GM12891 (cell line): ENCODE measurements at regions not wholly inside any gene's neighbourhood (a gene's known extent, or its start where the extent isn't known, plus 50 kb on each side); places are given as distances from the start of the nearest gene placed in this dataset.

ENCODE experiments used
- PAX5 ChIP-seq: IDR thresholded peaks from 2 replicates; pipeline ENCODE4 v1.6.1; 2011; ENCODE audit warnings: low read length, moderate library complexity, mild to moderate bottlenecking; ENCODE audit not compliant: insufficient read depth, severe bottlenecking
- POLR2A ChIP-seq: IDR thresholded peaks from 2 replicates; pipeline ENCODE4 v1.6.1; 2011; ENCODE audit warnings: low read depth, low read length, control low read depth
- POLR2AphosphoS5 ChIP-seq: IDR thresholded peaks from 2 replicates; pipeline ENCODE4 v1.6.1; 2011; ENCODE audit warnings: low read depth, low read length, control low read depth
- POU2F2 ChIP-seq: IDR thresholded peaks from 2 replicates; pipeline ENCODE4 v1.6.1; 2011; ENCODE audit warnings: low read depth, mild to moderate bottlenecking, control low read depth, low read length, moderate library complexity
- TAF1 ChIP-seq: IDR thresholded peaks from 2 replicates; pipeline ENCODE4 v1.6.1; 2011; ENCODE audit warnings: low read depth, low read length, control low read depth

DNA sequence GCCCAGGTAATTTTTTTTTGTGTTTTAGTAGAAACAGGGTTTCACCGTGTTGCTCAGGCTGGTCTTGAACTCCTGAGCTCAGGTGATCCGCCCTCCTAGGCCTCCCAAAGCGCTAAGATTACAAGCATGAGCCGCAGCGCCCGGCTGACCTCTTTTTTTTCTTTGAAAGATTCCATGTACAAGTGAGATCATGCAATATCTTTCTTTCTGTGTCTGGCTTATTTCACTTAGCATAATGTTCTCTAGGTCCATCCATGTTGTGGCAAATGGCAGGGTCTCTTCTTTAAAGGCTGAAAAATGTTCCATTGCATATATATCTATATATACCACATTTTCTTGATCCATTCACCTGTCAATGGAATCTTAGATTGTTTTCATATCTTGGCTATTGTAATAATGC, 255.0 kb upstream of the MYOCD start:
- no peak for TF ChIP-seq POLR2A
- no peak for TF ChIP-seq TAF1
- no peak for TF ChIP-seq POLR2AphosphoS5
- TF ChIP-seq PAX5: no peak
- TF ChIP-seq POU2F2: no peak
